ENCODE measurements at regions not wholly inside any gene's neighbourhood (a gene's known extent, or its start where the extent isn't known, plus 50 kb on each side); places are given as distances from the start of the nearest gene placed in this dataset.
"Not testable (repeated sequence)": the region's sequence is repeated elsewhere in the genome, so short reads cannot be mapped to it uniquely, and the experiment has no call there.

DNA sequence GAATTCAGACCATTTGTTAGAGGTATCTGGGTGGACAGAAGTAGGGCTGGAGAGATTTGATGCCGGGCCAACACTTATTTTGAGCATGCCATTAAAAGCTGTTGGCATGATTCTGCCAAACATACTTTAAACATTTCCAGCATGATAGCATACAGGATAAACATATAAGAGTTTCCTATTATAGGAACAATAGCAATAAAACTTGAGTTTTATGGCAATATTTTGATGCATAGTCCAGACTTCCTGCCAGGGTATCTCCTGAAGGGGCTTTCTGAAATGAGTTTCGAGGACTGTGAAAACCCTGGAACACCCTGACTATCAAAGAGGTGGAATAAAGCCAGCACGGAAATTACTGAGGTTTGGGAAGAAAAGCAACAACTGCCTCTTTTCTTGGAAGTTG lies 1398.0 kb upstream of the NXPH2 start:
- no peak for DNase-seq

DNA sequence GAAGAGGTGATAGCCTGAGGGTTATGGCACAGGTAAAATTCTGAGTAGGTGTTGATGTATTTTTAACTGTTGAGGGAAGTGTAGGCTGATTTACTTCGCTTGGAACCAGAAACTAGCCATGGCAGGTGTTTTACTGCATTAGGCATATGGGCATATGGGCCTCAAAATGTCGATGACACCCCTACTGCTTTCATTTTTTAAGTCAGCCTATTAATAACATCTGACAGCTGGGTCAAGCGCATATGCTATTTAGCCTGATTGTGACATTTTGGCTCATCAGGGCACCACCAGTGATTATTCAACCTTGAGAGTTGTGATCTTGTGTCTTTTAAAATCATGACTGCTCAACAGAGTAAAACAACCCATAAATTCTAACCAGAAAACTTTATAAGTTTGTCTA lies 1396.9 kb upstream of the NXPH2 start:
- DNase-seq, result no peak

DNA sequence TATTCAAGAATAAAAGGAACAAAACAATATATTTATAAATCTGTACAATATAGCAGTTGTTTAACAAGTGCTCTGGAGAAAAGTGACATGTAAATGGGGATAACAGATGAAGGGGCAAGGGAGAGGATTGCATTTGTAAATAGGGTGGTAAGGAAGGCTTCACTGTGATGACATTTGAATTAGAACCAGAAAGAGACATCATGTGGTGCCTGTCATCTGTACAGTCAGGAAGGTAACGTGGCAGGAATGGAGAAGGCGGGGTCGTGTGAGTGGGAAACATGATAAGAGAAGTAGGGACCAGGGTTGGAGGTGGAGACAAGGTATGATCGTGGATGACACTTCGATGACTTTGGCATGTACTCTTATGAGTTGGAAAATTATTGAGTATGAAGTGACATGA lies 1393.6 kb upstream of the NXPH2 start:
- no peak for DNase-seq

DNA sequence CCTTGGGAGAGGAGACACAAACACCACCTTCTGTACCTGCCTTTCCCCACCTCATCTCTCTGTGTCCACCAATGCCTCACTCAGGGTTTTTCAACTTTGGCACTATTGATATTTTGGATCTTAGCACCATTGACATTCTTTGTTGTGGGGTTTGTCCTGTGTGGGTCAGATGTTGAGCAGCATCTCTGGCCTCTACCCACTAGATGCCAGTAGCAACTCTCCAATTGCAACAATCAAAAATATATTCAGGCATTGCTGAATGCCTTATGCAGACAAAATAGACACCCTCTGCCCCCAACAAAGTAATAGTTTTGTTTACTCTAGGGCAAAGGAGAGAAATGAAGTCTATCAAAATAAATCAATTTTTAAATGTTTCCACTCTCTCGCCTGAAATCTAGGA lies 1384.3 kb upstream of the NXPH2 start:
- no peak for DNase-seq

DNA sequence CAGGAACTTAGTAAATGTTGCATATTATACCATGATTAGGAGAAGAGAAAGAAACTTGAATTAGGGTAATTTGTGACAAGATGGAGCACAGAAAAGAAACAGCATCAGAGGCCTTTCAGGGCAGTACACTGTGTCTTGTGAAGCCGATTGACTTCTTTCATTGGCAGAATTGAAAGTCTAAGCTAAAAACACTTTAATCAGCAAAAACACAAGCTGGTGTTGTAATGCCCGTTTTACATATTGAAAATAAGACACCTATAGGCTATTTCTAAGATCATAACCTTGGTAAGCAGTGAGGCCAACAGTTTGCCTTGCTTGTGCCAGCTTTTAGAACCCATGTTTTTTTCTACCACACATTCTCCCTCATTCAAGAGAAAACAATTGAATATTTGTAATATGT lies 1378.1 kb upstream of the NXPH2 start:
- no peak for DNase-seq

DNA sequence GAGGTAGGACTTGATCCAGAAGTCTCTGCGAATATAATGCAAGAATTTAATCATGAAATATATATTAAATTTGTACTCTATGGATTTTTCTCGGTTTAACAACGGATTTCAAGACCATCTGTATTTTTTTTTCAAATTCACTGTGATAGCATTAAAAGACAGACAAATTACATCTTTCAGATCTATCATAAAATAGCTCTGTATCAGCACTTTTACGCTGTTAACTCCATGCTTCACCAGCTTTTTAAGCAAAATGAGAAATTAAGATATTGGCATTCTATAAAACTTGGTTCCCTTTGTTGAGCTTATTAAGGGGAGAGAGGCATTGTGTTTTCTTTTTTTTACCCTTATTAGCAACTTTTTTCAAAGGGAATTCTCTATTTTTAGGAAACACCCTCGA lies 1377.6 kb upstream of the NXPH2 start:
- DNase-seq, result no peak

DNA sequence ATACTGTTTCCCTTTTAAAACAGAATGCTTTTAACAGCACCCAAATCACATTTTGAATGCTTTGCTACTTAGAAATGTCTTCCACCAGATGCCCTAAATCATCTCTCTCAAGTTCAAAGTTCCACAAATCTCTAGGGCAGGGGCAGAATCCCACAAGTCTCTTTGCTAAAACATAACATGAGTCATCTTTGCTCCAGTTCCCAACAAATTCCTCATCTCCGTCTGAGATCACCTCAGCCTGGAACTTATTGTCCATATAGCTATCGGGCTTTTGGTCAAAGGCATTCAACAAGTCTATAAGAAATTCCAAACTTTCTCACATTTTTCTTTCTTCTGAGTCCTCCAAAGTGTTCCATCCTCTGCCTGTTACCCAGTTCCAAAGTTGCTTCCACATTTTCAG lies 1374.5 kb upstream of the NXPH2 start:
- no peak for DNase-seq

DNA sequence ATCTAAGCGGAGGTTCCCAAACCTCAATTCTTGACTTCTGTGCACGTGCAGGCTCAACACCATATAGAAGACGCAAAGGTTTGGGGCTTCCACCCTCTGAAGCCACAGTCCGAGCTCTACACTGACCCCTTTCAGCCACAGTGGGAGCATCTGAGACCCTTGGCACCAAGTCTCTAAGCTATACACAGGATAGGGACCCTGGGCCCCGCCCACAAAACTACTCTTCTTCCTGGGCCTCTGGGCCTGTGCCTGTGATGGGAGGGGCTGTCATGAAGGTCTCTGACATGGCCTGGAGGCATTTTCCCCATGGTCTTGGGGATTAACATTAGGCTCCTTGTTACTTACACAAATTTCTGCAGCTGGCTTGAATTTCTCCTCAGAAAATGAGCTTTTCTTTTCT lies 1374.1 kb upstream of the NXPH2 start:
- no peak for DNase-seq

DNA sequence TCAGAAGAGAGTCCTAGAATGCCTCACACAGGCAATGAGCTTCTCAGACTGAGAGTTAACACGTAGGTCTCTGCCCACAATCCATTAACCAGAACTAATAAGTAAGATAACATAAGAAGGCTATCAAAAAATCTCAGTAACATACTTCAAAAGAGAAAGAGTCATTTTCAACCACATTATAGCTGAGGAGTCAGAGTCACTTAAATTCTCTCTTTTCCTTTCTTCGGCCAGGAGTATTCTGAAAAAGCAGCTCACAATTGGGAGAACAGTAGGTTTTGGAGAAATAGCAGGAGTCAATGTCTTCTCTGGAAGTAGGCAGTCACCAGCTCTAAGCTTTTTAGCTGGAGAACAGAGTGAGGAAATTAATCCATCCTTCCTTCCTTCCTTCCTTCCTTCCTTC lies 1364.4 kb upstream of the NXPH2 start:
- no peak for DNase-seq

DNA sequence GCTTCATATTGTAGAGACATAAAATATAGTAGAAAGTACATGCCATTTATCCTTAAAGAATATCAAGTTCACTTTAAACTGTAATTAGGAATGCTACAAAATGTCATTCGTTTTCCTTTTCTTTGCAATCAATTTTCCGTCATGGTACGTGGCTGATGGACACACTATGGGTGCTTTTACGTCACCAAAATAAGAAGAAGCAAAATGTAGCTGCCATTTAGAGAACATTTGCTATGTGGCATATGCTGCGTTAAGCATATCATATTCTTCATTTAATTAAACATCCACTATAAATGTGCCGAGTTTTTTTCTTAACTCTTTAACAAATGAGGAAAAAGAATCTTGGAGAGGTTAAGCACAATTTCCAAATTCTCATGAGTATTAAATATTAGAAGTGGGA lies 1358.5 kb upstream of the NXPH2 start:
- DNase-seq, result no peak

DNA sequence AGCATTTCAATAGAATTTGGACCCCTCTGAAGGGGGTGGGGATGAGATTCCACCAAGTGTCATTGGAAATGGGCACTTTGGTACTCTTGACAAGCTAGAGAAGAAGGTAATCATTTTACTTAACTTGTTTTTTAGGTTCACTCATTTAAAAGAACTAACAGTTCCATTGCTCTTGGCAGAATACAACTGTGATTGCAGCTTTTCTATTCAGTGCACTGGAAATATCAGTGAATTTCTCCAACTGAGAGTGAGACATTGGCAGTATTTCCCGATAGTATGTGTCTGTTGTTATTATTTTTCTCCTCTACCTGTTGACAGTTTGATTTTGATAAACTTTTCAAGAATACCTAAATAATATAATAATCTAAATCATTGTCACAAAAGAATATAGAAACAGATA lies 1356.7 kb upstream of the NXPH2 start:
- DNase-seq, result no peak

DNA sequence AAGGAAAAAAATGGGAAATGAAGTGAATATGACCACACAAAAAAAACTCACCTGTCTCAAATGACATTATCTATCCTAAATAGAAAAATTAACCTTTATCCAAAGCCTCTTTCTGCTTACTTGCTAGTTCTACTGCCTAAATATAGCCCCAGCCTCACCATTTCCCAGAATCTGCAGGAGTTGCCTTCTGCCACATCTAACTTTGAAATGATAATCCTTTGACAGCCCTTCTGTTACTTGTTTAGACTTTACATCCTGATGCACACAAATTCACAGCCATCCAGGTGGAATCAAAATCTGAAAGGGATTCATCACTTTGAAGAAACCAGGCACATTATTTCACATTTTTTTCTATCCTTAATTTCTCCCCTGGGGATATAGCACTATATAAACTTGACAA lies 1356.2 kb upstream of the NXPH2 start:
- no peak for DNase-seq

DNA sequence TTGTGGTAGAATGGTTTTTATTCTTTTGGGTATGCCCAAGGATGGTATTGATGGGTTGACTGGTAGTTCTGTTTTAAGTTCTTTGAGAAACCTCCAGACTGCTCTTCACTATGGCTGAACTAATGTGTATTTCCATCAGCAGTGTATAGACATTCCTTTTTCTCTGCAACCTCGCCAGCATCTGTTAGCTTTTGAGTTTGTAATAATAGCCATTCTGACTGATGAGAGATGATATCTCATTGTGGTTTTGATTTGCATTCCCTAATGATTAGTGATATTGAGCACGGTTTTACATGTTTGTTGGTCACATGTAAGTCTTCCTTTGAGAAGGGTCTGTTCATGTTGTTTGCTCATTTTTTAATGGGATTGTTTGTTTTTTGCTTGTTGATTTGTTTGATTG lies 1348.7 kb upstream of the NXPH2 start:
- DNase-seq, result no peak

DNA sequence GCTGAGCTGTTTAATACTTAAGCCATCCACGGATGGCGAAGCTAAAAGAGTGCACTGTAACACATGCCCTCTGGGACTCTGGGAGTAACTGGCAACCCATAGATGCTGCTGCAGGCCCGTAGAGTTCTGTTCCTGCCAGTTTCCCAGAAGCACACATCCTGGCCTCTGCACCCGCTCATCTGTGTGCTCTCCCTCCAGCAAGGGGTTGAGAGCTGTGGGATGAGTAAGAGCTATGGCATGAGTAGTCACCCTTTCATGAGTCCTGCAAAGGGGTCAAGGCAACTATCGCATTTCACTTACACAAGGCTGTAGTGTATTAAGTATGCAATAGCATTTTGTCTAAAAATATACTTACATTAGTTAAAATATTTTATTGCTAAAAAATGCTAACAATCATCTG lies 1341.8 kb upstream of the NXPH2 start:
- no peak for DNase-seq

DNA sequence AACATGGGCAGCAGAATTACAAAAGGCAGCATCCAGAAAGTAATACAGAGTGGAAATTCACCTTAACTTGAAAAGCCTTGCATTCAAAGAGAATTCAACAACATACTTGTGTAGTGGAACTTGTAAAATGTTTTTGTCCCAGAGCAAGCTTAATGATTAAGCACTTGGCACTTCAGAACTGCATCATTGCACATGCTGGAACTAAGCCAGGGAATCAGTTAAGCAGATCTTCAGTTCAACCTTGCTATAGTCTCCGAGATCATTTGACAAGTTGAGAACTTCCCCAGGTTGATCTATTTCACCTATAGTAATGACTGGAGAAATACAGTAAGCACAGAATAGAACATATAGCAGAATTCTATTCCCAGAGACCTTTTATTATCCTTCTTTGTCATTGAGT lies 1337.2 kb upstream of the NXPH2 start:
- DNase-seq, result no peak

DNA sequence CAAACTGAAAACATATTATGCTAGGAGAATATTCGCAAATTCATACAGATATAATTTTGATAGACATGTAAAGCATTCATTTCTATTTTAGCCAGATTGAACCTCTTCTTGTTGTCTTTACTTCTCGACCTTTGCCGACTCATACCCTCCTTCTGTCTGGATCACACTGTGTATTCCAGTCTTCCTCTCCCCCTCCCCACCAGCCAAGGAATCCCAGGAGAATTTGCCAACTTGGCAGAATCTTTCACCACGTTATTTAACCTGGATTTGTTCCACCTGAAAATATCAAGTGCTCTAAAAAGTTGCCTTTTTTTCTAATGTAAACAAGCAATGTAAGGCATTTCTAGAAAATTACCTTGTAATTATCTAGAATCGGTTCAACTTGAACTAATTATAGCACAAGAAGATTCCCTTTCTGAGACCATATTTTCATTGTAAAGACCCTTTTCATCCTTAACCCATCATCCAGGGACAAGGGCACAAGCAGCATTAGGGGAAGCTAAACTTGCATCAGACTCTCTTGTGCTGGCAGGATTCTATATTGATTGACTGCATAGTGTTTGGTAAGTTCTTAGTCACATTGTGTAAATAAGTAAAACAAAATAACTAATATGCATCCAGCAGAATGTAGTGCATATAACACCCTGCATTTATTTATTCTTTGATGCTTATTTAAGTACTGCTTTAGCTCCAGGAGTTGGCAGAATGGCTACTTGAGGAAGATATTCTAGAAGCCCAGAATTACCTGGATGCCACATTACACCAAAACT lies 1328.7 kb upstream of the NXPH2 start:
- no peak for DNase-seq

DNA sequence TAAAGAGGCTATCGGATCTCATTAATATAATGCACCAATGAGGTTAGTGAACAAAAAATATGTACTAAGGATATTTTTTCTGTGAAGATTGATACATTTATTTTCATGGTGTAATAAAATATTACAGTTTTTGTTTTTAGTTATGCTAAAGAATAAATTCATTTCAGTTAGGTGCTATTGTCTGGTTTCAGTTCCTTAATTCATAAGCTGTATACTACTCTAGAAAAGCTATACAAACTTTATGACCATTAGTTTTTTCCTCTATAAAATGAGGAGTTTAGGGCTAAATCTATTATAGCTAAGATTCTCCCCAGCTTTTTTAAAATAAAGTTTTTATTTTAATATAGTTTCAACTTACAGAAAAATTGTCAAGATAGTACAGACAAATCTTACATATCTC lies 1311.7 kb upstream of the NXPH2 start:
- no peak for DNase-seq

DNA sequence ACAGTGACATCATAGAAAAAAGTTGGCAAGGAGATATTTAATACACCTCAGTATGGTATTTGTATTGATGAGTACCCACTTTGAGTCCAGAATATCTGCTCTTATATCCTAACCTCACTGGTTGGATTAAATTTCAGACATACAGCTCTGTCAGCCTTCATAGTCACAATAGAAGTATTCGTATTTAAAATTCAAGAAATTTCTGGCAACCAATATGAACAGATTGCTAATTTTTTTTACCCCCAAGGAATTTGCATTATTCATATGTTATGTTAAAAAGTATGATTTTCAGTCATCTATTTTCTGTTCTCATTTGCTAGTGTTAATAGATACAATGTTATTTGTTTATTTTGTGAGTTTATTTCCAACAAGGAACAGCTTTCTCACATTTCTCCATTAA lies 1306.8 kb upstream of the NXPH2 start:
- DNase-seq, result no peak

DNA sequence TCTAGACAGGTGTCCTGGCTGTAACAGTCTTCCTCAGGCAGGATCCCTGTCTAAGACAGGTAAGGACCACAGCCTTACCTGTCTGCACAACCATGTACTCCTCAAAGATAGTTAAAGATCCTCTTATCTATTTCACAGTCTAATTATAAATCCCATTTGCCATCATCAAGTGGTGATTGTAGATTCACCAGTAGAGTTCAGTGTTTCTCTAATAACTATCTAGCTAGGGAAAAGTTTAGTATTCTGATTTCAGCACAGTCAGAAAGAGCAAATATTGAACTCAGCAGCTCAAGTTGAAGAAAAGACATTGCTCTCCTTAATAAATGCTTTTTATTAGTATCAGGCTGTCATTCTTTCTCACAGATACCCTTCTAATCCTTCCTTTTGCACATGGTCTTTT lies 1305.5 kb upstream of the NXPH2 start:
- DNase-seq, result no peak

DNA sequence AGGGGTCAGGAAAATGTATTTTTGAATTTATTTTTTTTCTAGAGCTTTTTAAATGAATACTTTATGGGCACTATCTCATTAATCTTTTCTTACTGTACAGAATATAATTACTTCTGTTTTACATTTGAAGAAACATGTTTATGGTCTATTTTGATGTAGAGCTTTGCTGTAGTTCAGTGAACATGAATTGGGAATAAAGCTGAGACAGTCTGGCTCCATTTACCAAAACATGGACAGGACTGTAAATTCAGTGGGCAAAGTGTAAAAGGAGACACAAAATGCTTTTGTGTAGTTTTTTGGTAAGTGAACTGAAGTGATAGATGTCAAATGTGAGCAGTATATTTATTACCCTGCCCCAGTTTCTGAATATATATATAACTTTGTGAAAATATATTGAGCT lies 1298.8 kb upstream of the NXPH2 start:
- DNase-seq, result no peak

DNA sequence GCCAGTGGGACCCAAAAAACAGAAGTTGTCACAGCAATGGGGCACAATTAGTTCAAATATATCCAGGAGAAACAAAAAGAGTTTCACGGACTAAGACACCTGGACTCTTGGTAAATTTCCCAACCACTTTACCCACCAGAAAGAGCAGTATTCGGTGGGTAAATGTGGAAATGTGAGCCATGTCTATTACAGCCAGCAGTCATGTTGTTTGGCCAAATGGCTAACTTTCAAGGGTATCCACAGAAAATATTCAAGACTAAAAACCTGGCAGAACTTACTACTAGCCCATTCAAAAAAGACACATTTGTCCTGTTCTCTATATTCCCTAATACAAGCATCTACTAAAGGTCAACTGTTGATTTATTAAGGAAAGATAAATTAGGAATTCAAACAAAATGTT lies 1296.0 kb upstream of the NXPH2 start:
- DNase-seq, result no peak

DNA sequence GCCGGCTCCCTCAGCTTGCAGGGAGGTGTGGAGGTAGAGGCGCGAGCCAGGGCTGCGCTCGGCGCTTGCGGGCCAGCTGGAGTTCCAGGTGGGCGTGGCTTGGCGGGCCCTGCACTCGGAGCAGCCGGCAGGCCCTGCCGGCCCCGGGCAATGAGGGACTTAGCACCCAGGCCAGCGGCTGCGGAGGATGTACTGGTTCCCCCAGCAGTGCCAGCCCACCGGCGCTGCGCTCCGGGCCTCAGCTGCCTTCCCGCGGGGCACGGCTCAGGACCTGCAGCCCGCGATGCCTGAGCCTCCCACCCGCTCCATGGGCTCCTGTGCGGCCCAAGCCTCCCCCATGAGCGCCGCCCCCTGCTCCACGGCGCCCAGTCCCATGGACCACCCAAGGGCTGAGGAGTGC lies 1293.6 kb upstream of the NXPH2 start:
- DNase-seq, result not testable (repeated sequence)

DNA sequence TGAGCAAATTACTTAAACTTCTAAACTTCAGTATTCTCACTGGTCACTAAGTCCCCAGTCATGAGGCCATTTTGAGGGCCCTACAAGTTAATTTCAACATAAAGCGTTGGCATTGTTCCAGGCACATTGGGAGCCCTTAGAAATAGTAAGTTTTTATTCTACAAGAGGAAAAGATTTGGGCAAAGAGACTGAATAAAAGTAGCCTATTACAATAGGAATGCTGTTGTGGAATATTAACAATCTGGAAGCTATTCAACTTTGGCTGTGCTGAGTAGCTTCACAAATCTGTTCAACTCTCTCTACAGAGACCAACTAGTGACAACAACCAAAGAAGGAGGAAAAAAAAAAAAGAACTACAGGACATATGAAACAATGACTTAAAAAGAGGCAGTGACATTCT lies 1287.5 kb upstream of the NXPH2 start:
- DNase-seq, result no peak

DNA sequence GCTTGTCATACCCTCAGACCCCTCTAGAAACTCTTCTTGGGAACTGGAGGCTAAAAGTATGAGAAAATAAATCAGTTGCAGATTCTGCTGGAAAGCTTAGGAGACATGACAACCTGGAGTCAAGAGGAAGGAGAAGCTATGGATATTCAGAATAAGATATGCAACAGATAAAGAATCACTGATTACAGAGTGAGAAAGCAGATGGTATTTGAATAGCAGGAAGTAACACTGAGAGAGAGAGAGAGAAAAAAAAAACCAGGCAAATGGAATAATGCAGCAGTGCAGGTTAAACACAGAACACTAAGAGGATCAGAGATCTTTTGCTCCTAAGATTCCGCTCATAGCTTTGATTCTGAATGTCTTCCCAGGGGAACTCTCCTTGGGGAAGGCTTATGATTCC lies 1284.1 kb upstream of the NXPH2 start:
- no peak for DNase-seq

DNA sequence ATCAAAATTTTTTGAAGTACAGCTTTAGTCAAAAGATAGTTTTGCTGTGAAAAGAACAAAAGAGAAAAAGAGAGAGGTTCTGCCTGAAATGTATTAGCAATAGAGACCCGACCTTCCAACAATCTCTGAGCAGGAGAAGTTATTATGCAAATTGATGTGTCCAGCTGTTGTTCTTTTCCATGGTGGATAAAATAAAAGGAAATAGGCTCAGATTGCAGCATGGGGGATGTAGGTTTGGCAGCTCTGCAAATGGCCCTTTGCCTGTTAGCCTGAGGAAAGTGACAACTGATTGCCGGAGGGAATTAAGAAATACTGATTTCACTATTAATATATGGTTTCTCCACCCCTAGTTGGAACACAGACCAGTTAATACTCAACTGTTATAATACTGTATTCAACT lies 1283.2 kb upstream of the NXPH2 start:
- DNase-seq, result no peak

DNA sequence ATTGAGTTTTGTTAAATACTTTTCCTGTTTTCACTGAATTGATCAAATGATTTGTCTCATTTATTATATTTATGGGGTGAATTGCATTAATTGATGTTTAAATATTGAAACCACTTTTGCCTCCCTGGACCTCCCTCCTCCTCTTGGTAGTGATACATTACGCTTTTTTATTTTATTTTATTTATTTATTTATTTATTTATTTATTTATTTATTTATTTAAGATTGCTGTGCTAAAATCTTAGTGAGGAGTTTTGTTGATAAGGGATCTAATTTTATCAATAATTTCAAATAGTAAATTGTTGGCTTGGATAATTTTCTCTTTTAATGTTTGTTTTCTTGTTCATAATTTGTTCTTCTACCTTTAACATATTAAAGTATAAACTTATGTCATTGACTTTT lies 1281.0 kb upstream of the NXPH2 start:
- no peak for DNase-seq

Measured in KG1 (cell line).